Naive thymus-derived CD4-positive, alpha-beta T cell (primary cell): ENCODE measurements at regions not wholly inside any gene's neighbourhood (a gene's known extent, or its start where the extent isn't known, plus 50 kb on each side); places are given as distances from the start of the nearest gene placed in this dataset.

ENCODE experiments used
- ATAC-seq: fragments of 150-1000 bp; cut with Tn5 transposase; 2 replicates; pipeline ENCODE4 v1.10.0; 2021; ENCODE audit warnings: mild to moderate bottlenecking, moderate library complexity
- CTCF ChIA-PET: fragments of 350-600 bp; sonication (Branson Sonifier 250); formaldehyde crosslinking; loops from one replicate; lab custom pipeline; 2021; ENCODE audit warnings: antibody characterized with exemption; lab: Charles Lee
- POLR2A ChIA-PET: fragments of 350-600 bp; sonication (Branson Sonifier 250); formaldehyde crosslinking; loops from one replicate; lab custom pipeline; 2021; ENCODE audit warnings: antibody characterized with exemption, inconsistent platforms; lab: Charles Lee
- DNase-seq, 9 donors: peaks; one replicate each; pipeline versions ENCODE4 v3.0.0 to v3.0.0-alpha.2; 2020 to 2022; ENCODE audit warnings: mixed read lengths in 1 of 9
- H3K27ac ChIP-seq: one replicate; pipeline ENCODE4 v1.7.0; 2013; ENCODE audit warnings: mild to moderate bottlenecking, low read depth, low read length, moderate library complexity
- H3K27me3 ChIP-seq, 2 donors: one replicate each; pipeline ENCODE4 v1.7.0; 2013; ENCODE audit warnings: low read length in 2 of 2, mild to moderate bottlenecking in 2 of 2, moderate library complexity in 2 of 2; ENCODE audit not compliant: control insufficient read depth in 2 of 2, insufficient read depth in 2 of 2
- H3K36me3 ChIP-seq, 3 experiments: 1 replicate in 2 of 3; 2 replicates in 1 of 3; pipeline ENCODE4 v1.7.0; 2013; ENCODE audit warnings: low read length in 3 of 3, mild to moderate bottlenecking in 3 of 3, moderate library complexity in 1 of 3; ENCODE audit not compliant: insufficient read depth in 3 of 3, control insufficient read depth in 2 of 3
- H3K4me1 ChIP-seq, 2 donors: one replicate each; pipeline ENCODE4 v1.7.0; 2013; ENCODE audit warnings: low read length in 2 of 2, mild to moderate bottlenecking in 2 of 2, moderate library complexity in 1 of 2; ENCODE audit not compliant: control insufficient read depth in 2 of 2, insufficient read depth in 2 of 2
- H3K4me3 ChIP-seq: 2 replicates; pipeline ENCODE4 v1.7.0; 2013; ENCODE audit warnings: mild to moderate bottlenecking, low read length
- H3K9me3 ChIP-seq, 3 experiments: 1 replicate in 2 of 3; 2 replicates in 1 of 3; pipeline ENCODE4 v1.7.0; 2013; ENCODE audit warnings: low read length in 3 of 3; ENCODE audit not compliant: control insufficient read depth in 2 of 3
- H3K27ac Mint-ChIP-seq, 9 donors: one replicate each; pipeline ENCODE4 v1.8.0; 2020 to 2022; ENCODE audit warnings: mixed read lengths in 9 of 9, mild to moderate bottlenecking in 8 of 9, moderate library complexity in 5 of 9, inconsistent platforms in 2 of 9
- H3K27me3 Mint-ChIP-seq, 5 donors: one replicate each; pipeline ENCODE4 v1.8.0; 2021 to 2022; ENCODE audit warnings: mixed read lengths in 5 of 5, mild to moderate bottlenecking in 1 of 5
- H3K36me3 Mint-ChIP-seq, 5 donors: one replicate each; pipeline ENCODE4 v1.8.0; 2020 to 2022; ENCODE audit warnings: mixed read lengths in 5 of 5, mild to moderate bottlenecking in 3 of 5, inconsistent platforms in 1 of 5
- H3K4me1 Mint-ChIP-seq, 7 donors: one replicate each; pipeline ENCODE4 v1.8.0; 2020 to 2022; ENCODE audit warnings: mixed read lengths in 7 of 7, mild to moderate bottlenecking in 3 of 7, inconsistent platforms in 1 of 7
- H3K4me3 Mint-ChIP-seq, 10 donors: one replicate each; pipeline ENCODE4 v1.8.0; 2020 to 2022; ENCODE audit warnings: mild to moderate bottlenecking in 10 of 10, mixed read lengths in 10 of 10, moderate library complexity in 6 of 10, inconsistent platforms in 2 of 10
- H3K9me3 Mint-ChIP-seq, 11 donors: one replicate each; pipeline ENCODE4 v1.8.0; 2020 to 2022; ENCODE audit warnings: mixed read lengths in 11 of 11, mild to moderate bottlenecking in 4 of 11, inconsistent platforms in 1 of 11, moderate library complexity in 1 of 11
- intact Hi-C, 2 donors: fragments of 100-400 bp; cut with micrococcal nuclease; formaldehyde crosslinking; loops; one replicate each; pipeline ENCODE4 v1.15.1; 2023

- H3K4me3 Mint-ChIP-seq = no peak overlapping the region
- DNase-seq (no peak), ATAC-seq (no peak)
- CTCF ChIA-PET = no interaction called here
- POLR2A ChIA-PET = no interaction called here
- H3K9me3 ChIP-seq = no peaks in the 10 kb centered on the region
- no peaks in the 10 kb centered on the region for H3K36me3 ChIP-seq
- peaks cover 0 to 4% (median 0%) of the 10 kb centered on the region in 5 donors for H3K36me3 Mint-ChIP-seq
- no peak overlapping the region for H3K27ac Mint-ChIP-seq
- no peaks in the 10 kb centered on the region for H3K4me1 Mint-ChIP-seq
- H3K27ac ChIP-seq = no peak overlapping the region
- no peaks in the 10 kb centered on the region for H3K27me3 Mint-ChIP-seq
- no peaks in the 10 kb centered on the region for H3K27me3 ChIP-seq
- intact Hi-C loops = no loop called here
- H3K9me3 Mint-ChIP-seq = peaks cover 0 to 29% (median 6%) of the 10 kb centered on the region in 11 donors
- H3K4me3 ChIP-seq = no peak overlapping the region
- no peaks in the 10 kb centered on the region for H3K4me1 ChIP-seq
Measured at GRCh38 chr16:60199150-60199549, 1465.0 kb upstream of the GOT2 start.

- no peaks in the 10 kb centered on the region for H3K9me3 ChIP-seq
- no peaks in the 10 kb centered on the region for H3K27me3 ChIP-seq
- Mint-ChIP-seq H3K4me1 (no peaks in the 10 kb centered on the region), H3K27me3 (no peaks in the 10 kb centered on the region), H3K36me3 (no peaks in the 10 kb centered on the region), H3K9me3 (peaks cover 0 to 23% (median 8%) of the 10 kb centered on the region in 11 donors), H3K4me3 (no peak overlapping the region), H3K27ac (no peak overlapping the region)
- ATAC-seq (no peak), DNase-seq (no peak)
- CTCF ChIA-PET = no interaction called here
- no peaks in the 10 kb centered on the region for H3K4me1 ChIP-seq
- H3K4me3 ChIP-seq = no peak overlapping the region
- H3K36me3 ChIP-seq = no peaks in the 10 kb centered on the region
- H3K27ac ChIP-seq = no peak overlapping the region
- intact Hi-C loops = no loop called here
- POLR2A ChIA-PET = no interaction called here
Measured at GRCh38 chr16:60181536-60181935, 1447.4 kb upstream of the GOT2 start.

GRCh38 chr16:60180609-60181008 is 1446.5 kb upstream of the GOT2 start:
- no peak for ATAC-seq
- no peak for DNase-seq
- H3K4me3 Mint-ChIP-seq = no peak overlapping the region
- ChIA-PET CTCF (no interaction called here), POLR2A (no interaction called here)
- no peaks in the 10 kb centered on the region for H3K27me3 ChIP-seq
- peaks cover 0 to 23% (median 8%) of the 10 kb centered on the region in 11 donors for H3K9me3 Mint-ChIP-seq
- no peaks in the 10 kb centered on the region for H3K36me3 Mint-ChIP-seq
- H3K27me3 Mint-ChIP-seq = no peaks in the 10 kb centered on the region
- H3K4me3 ChIP-seq = no peak overlapping the region
- intact Hi-C loops = no loop called here
- H3K27ac ChIP-seq = no peak overlapping the region
- no peaks in the 10 kb centered on the region for H3K4me1 Mint-ChIP-seq
- H3K27ac Mint-ChIP-seq = no peak overlapping the region
- H3K36me3 ChIP-seq = no peaks in the 10 kb centered on the region
- no peaks in the 10 kb centered on the region for H3K4me1 ChIP-seq
- no peaks in the 10 kb centered on the region for H3K9me3 ChIP-seq

GRCh38 chr16:60170196-60170595 is 1436.1 kb upstream of the GOT2 start:
- DNase-seq = no peak
- ChIA-PET POLR2A (no interaction called here), CTCF (no interaction called here)
- Histone ChIP-seq H3K9me3 (no peaks in the 10 kb centered on the region), H3K36me3 (no peaks in the 10 kb centered on the region), H3K4me3 (no peak overlapping the region), H3K4me1 (no peaks in the 10 kb centered on the region), H3K27me3 (no peaks in the 10 kb centered on the region), H3K27ac (no peak overlapping the region)
- Mint-ChIP-seq H3K27me3 (no peaks in the 10 kb centered on the region), H3K27ac (no peak overlapping the region), H3K36me3 (no peaks in the 10 kb centered on the region), H3K4me3 (no peak overlapping the region), H3K4me1 (no peaks in the 10 kb centered on the region), H3K9me3 (peaks cover 0 to 18% (median 6%) of the 10 kb centered on the region in 11 donors)
- intact Hi-C loops = no loop called here
- no peak for ATAC-seq

GRCh38 chr16:60166111-60166510 is 1432.0 kb upstream of the GOT2 start:
- Mint-ChIP-seq H3K4me3 (no peak overlapping the region), H3K4me1 (no peaks in the 10 kb centered on the region)
- CTCF ChIA-PET = no interaction called here

GRCh38 chr16:60151987-60152386 is 1417.9 kb upstream of the GOT2 start:
- Mint-ChIP-seq H3K27me3 (no peaks in the 10 kb centered on the region), H3K4me1 (no peaks in the 10 kb centered on the region), H3K27ac (no peak overlapping the region), H3K9me3 (peaks cover 0 to 31% (median 14%) of the 10 kb centered on the region in 11 donors), H3K4me3 (no peak overlapping the region), H3K36me3 (no peaks in the 10 kb centered on the region)
- ChIA-PET CTCF (no interaction called here), POLR2A (no interaction called here)
- no peak overlapping the region for H3K4me3 ChIP-seq
- H3K36me3 ChIP-seq = no peaks in the 10 kb centered on the region
- ATAC-seq = no peak
- H3K27ac ChIP-seq = no peak overlapping the region
- DNase-seq = no peak
- H3K27me3 ChIP-seq = no peaks in the 10 kb centered on the region
- no peaks in the 10 kb centered on the region for H3K9me3 ChIP-seq
- intact Hi-C loops = no loop called here
- H3K4me1 ChIP-seq = no peaks in the 10 kb centered on the region

More at GRCh38 chr16:60166111-60166510, 1432.0 kb upstream of the GOT2 start:
- H3K27me3 Mint-ChIP-seq = no peaks in the 10 kb centered on the region
- H3K27ac Mint-ChIP-seq = no peak overlapping the region
- Histone ChIP-seq H3K27ac (no peak overlapping the region), H3K36me3 (no peaks in the 10 kb centered on the region), H3K4me1 (no peaks in the 10 kb centered on the region), H3K4me3 (no peak overlapping the region), H3K27me3 (no peaks in the 10 kb centered on the region), H3K9me3 (no peaks in the 10 kb centered on the region)
- DNase-seq (no peak), ATAC-seq (no peak)
- H3K36me3 Mint-ChIP-seq = no peaks in the 10 kb centered on the region
- POLR2A ChIA-PET = no interaction called here
- intact Hi-C loops = no loop called here
- peaks cover 0 to 19% (median 0%) of the 10 kb centered on the region in 11 donors for H3K9me3 Mint-ChIP-seq

- no peaks in the 10 kb centered on the region for H3K4me1 Mint-ChIP-seq
- peaks cover 0 to 28% (median 14%) of the 10 kb centered on the region in 11 donors for H3K9me3 Mint-ChIP-seq
- no peak for DNase-seq
- POLR2A ChIA-PET = no interaction called here
- no peak overlapping the region for H3K4me3 Mint-ChIP-seq
- H3K27ac Mint-ChIP-seq = no peak overlapping the region
- intact Hi-C loops = no loop called here
- CTCF ChIA-PET = no interaction called here
- no peaks in the 10 kb centered on the region for H3K27me3 ChIP-seq
- H3K4me3 ChIP-seq = no peak overlapping the region
- no peaks in the 10 kb centered on the region for H3K36me3 ChIP-seq
- H3K9me3 ChIP-seq = no peaks in the 10 kb centered on the region
- H3K36me3 Mint-ChIP-seq = no peaks in the 10 kb centered on the region
- no peak overlapping the region for H3K27ac ChIP-seq
- no peaks in the 10 kb centered on the region for H3K27me3 Mint-ChIP-seq
- no peak for ATAC-seq
- H3K4me1 ChIP-seq = no peaks in the 10 kb centered on the region
Measured at GRCh38 chr16:60150907-60151306, 1416.8 kb upstream of the GOT2 start.
